GM19025 (cell line): ENCODE measurements at regions not wholly inside any gene's neighbourhood (a gene's known extent, or its start where the extent isn't known, plus 50 kb on each side); places are given as distances from the start of the nearest gene placed in this dataset.
"Not testable (repeated sequence)": the region's sequence is repeated elsewhere in the genome, so short reads cannot be mapped to it uniquely, and the experiment has no call there.

Experiments used
- ATAC-seq: cut with Tn5 transposase; IDR thresholded peaks from one replicate; pipeline ENCODE4 v1.9.1; 2021; ENCODE audit warnings: mild to moderate bottlenecking, low read depth, moderate library complexity; ENCODE audit not compliant: unreplicated experiment

DNA sequence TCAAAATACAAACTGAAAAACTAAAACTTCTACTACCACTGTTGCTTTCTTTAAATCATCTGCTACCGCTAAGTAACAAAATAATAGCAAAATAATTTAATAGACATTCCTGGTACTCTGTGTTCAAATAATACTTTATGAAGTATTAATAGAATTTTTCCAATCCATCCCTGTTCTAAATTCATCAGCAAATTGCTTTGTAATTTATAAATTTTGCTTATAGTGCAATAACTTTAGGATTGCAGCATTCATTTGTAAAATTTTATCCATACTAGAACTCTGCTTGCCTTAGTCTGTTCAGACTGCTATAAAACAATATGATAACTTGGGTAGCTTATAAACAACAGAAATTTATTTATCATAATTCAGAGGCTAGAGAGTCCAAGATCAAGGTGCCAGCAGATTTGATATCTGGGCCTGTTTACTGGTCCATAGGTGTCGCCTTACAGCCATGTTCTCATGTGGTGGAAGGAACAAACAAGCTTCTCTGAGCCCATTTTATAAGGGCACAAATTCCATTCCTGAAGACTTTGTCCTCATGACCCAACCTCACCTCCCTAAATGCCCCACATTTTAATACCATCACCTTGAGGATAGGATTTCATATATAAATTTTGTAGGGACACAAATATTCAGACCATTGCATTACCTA, 415.1 kb upstream of the MAP2 start:
- ATAC-seq = no peak

GRCh38 chr2:209018633-209019032, 405.2 kb upstream of the MAP2 start:
- ATAC-seq = not testable (repeated sequence)

DNA sequence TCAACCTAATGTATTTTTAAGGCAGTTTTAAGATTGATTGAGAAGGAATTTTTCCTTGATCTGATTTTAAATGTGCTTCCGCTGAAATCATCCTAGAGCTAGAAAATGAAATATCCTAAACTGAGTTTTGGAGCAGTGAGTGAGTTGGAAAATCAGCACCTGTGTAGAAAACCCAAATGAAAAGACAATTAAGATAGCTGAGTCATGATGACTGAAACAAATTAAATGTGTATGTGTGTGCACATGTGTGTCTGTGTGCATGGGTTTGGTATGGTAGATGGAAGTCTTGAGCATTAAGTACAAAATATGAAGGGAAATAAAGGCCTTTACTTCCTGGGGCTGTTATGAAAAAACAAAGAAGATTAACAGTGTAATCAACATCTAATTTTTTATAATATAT, 394.6 kb upstream of the MAP2 start:
- ATAC-seq = no peak

GRCh38 chr2:209044307-209044706, 379.5 kb upstream of the MAP2 start:
- no peak for ATAC-seq

GRCh38 chr2:209046163-209046562, 377.7 kb upstream of the MAP2 start:
- no peak for ATAC-seq

- no peak for ATAC-seq
Observed at GRCh38 chr2:209049608-209050007, 374.2 kb upstream of the MAP2 start.

DNA sequence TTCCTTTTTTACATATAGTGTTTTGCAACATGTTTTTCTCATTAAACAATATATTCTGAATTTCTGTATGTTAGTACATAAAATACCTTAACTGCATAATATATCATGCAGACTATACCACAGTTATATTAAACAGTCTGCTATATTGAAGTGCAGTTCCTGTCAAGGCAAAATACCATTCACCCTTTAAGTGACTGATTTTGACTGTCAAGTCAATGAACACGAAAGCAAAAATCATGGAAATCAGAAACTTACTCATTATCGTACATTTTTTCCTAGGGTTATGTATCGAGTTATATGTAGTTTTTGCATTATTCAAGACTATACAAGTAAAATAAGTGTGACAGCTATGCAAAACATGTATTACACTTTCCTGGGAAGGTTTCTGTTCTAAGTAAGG, 361.6 kb upstream of the MAP2 start:
- no peak for ATAC-seq

GRCh38 chr2:209070262-209070661, 353.6 kb upstream of the MAP2 start:
- ATAC-seq = no peak

DNA sequence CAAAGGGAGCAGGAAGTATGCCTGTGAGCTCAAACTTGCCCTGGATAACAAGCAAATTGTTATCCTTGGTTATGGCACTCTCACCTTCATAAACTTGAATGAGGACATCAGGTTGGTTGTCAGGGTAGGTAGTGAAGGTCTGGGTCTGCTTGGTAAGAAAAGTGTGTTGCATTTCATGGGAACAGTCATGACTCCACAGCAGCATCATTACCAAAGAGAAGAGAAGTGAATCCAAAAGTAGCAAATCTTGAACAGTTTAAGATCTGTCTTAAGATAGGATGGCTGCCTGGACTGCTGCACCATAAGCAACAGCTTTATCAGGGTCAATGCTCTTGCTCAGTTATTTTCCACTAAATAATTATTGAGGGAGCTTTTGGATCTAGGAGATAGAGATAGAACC, 350.7 kb upstream of the MAP2 start:
- no peak for ATAC-seq

DNA sequence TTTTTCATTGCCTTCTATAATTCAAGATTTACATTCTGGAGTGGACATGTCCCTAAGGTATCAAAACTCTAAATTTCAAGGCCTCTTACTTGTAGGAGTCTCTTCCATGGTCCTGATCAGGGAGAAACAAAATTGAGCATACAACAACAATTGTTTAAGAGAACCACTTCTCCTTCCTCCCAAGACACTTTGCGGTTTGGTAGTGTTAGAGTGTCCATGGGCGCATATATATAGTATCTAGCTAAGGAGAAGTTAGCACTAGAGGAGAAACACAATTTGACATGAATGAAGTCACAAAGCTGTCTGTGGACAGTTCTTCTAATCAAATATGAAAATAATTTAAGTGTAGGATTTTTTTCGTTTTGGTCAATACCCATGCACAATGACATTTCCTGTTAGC, 349.1 kb upstream of the MAP2 start:
- no peak for ATAC-seq

- no peak for ATAC-seq
Observed at GRCh38 chr2:209076151-209076550, 347.7 kb upstream of the MAP2 start.

- ATAC-seq = no peak
Observed at GRCh38 chr2:209086761-209087160, 337.1 kb upstream of the MAP2 start.

DNA sequence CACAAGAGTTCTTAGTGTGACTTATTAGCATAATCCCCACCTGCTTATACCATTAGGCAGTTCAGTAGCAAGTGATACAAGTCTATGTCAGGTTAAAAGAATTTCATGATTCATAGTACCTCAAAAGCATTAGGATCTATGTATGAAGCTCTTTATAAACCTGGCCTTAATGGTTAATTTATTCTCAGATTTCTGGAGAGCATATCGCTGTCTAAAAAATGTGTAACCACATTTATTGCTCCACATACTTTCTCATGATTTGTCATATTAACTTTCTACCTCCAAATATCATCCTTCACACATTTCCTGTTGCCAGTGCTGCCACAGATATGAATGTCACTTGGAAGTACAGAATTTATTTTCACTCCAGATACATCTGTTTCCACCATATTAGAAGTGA, 332.8 kb upstream of the MAP2 start:
- ATAC-seq = no peak

DNA sequence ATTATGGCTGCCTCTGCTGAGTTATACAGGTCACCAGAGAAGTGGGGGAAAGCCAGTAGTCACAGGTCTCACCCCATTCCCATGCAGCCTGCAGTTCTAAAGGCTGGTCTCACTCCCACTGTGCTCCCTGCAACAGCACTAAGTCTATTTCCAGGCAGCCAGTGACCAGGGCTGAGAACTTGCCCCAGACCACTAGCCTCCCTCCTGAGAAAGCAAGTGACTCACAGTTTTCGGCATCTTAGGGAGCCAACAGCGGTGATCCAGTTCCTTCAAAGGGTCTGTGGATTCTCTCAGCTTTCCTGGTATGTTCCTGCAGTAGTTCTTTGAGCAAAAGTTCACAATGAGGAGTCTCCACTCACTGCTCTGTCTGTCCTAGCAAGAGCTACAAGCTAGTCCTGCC, 329.6 kb upstream of the MAP2 start:
- no peak for ATAC-seq

- ATAC-seq = no peak
Observed at GRCh38 chr2:209095432-209095831, 328.4 kb upstream of the MAP2 start.

DNA sequence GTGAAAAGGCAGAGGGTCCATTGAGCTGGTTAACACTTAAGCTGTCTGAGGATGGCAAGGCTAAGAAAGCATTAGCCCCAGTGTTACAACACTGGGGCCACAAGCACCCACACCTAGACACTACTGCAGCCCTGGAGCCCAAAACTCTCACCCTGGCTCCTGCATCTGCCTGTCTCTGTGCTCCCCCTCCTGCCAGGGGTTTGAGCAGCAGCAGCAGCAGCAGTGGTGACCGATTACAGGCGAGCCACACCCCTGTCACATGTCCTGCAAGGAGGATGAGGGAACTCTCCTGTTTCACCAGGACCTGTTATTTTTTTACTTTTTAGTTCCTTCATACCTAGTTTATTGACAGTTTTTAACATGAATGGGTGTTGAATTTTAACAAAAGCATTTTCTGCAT, 326.7 kb upstream of the MAP2 start:
- no peak for ATAC-seq

DNA sequence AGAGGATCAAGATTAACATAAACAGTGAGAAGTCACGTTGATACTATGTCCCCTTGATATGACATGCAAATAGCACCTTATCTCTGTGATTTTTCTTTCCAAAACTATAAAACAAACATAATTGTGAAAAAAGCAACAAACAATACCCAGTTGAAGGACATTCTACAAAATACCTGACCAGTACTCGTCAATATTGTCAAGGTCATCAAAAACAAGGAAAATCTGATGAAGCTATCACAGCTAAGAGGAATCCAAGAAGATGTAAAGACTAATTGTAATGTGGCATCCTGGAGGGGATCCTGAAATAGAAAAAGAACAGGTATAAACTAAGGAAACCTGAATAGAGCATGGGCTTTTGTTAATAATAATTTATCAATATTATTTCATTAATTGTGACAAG, 321.5 kb upstream of the MAP2 start:
- no peak for ATAC-seq

DNA sequence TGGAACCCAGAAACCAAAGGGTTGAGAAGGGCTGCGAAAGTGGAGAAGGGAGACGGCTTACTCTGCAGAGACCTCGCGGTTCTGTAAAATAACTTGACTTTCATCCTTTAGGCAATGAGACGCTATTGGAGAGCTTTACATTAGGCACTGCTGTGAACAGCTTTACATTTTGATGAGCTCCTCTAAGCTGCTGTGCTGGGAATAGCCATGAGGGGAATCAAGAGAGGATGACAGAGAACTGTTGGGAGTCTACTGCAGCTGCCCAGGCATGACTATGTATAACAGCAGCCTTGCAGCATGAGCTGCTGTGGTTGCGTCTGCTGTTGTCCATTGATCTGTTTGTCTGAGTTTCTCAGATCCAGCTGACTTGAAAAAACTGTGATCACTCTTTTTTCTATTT, 310.8 kb upstream of the MAP2 start:
- no peak for ATAC-seq

GRCh38 chr2:209114588-209115240, 309.1 kb upstream of the MAP2 start:
- no peak for ATAC-seq

DNA sequence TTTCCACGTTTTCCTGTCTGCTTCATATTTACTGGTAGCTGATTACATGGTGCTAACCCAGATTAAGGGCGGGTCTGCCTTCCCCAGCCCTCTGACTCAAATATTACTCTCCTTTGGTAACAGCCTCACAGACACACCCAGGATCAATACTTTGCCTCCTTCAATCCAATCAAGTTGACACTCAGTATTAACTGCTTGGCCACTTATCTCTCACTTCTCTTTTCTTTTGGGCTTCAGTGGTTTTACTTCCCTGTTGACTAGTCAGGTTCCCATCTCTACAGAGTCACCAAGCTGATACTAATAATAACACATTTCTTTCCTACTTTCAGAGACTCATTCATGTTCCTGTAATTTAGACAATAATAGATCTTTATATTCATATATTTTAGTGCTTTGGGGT, 302.2 kb upstream of the MAP2 start:
- ATAC-seq = peak; percentile 74

GRCh38 chr2:209125291-209125690, 298.6 kb upstream of the MAP2 start:
- ATAC-seq = no peak

- no peak for ATAC-seq
Observed at GRCh38 chr2:209138079-209138478, 285.8 kb upstream of the MAP2 start.

GRCh38 chr2:209141142-209141541, 282.7 kb upstream of the MAP2 start:
- ATAC-seq = no peak
